H9 (cell line): ENCODE measurements at regions not wholly inside any gene's neighbourhood (a gene's known extent, or its start where the extent isn't known, plus 50 kb on each side); places are given as distances from the start of the nearest gene placed in this dataset.

Source experiments
- DNase-seq: peaks from one replicate; pipeline ENCODE4 v3.0.0-alpha.2; 2017
- H2AFZ ChIP-seq: one replicate; pipeline ENCODE4 v1.6.1; 2013; ENCODE audit warnings: mild to moderate bottlenecking, low read length, control low read depth, moderate library complexity
- H2AK5ac ChIP-seq: 2 replicates; pipeline ENCODE4 v1.6.1; 2013; ENCODE audit warnings: low read length, control low read depth, mixed read lengths; ENCODE audit not compliant: insufficient read length
- H2BK120ac ChIP-seq: one replicate; pipeline ENCODE4 v1.6.1; 2013; ENCODE audit warnings: low read depth, mild to moderate bottlenecking, low read length, control low read depth, inconsistent platforms; ENCODE audit not compliant: poor library complexity, severe bottlenecking
- H2BK12ac ChIP-seq: 2 replicates; pipeline ENCODE4 v1.6.1; 2013; ENCODE audit warnings: low read length, control low read depth, mixed read lengths, low read depth; ENCODE audit not compliant: insufficient read length
- H2BK15ac ChIP-seq: 2 replicates; pipeline ENCODE4 v1.6.1; 2013; ENCODE audit warnings: low read depth, low read length, control low read depth
- H2BK20ac ChIP-seq: one replicate; pipeline ENCODE4 v1.6.1; 2013; ENCODE audit warnings: low read depth, mild to moderate bottlenecking, low read length, control low read depth, inconsistent platforms; ENCODE audit not compliant: poor library complexity, severe bottlenecking
- H2BK5ac ChIP-seq: 2 replicates; pipeline ENCODE4 v1.6.1; 2013; ENCODE audit warnings: low read length, control low read depth, mixed read lengths; ENCODE audit not compliant: insufficient read length
- H3K14ac ChIP-seq: 2 replicates; pipeline ENCODE4 v1.6.1; 2013; ENCODE audit warnings: low read length, control low read depth; ENCODE audit not compliant: insufficient read depth
- H3K18ac ChIP-seq: 2 replicates; pipeline ENCODE4 v1.6.1; 2013; ENCODE audit warnings: low read depth, mild to moderate bottlenecking, mixed read lengths, low read length, control low read depth; ENCODE audit not compliant: insufficient read length
- H3K23ac ChIP-seq: 2 replicates; pipeline ENCODE4 v1.6.1; 2013; ENCODE audit warnings: low read length, control low read depth, mixed read lengths, low read depth; ENCODE audit not compliant: insufficient read length
- H3K23me2 ChIP-seq: 2 replicates; pipeline ENCODE4 v1.6.1; 2013; ENCODE audit warnings: low read depth, mild to moderate bottlenecking, mixed read lengths, low read length, control low read depth; ENCODE audit not compliant: insufficient read length, poor library complexity, severe bottlenecking
- H3K27ac ChIP-seq: 2 replicates; pipeline ENCODE4 v1.5.1; 2013; ENCODE audit warnings: low read length, control low read depth, mixed read lengths, low read depth; ENCODE audit not compliant: insufficient read length
- H3K27me3 ChIP-seq: 2 replicates; pipeline ENCODE4 v1.6.1; 2013; ENCODE audit warnings: low read length, control low read depth, inconsistent platforms; ENCODE audit not compliant: insufficient read depth
- H3K4ac ChIP-seq: 2 replicates; pipeline ENCODE4 v1.6.1; 2013; ENCODE audit warnings: low read depth, mild to moderate bottlenecking, control low read depth, inconsistent platforms, low read length, moderate library complexity
- H3K4me1 ChIP-seq: 2 replicates; pipeline ENCODE4 v1.6.1; 2013; ENCODE audit warnings: low read length, control low read depth, inconsistent platforms; ENCODE audit not compliant: insufficient read depth
- H3K4me2 ChIP-seq: 2 replicates; pipeline ENCODE4 v1.6.1; 2013; ENCODE audit warnings: low read length, control low read depth, mixed read lengths; ENCODE audit not compliant: insufficient read length, insufficient read depth
- H3K56ac ChIP-seq: 2 replicates; pipeline ENCODE4 v1.6.1; 2013; ENCODE audit warnings: low read depth, mild to moderate bottlenecking, mixed read lengths, low read length, control low read depth; ENCODE audit not compliant: insufficient read length
- H3K79me1 ChIP-seq: 2 replicates; pipeline ENCODE4 v1.6.1; 2013; ENCODE audit warnings: low read depth, mild to moderate bottlenecking, moderate library complexity, low read length, control low read depth, inconsistent platforms; ENCODE audit not compliant: insufficient read depth, poor library complexity, severe bottlenecking
- H3K79me2 ChIP-seq: 2 replicates; pipeline ENCODE4 v1.6.1; 2013; ENCODE audit warnings: low read length, control low read depth, inconsistent platforms; ENCODE audit not compliant: insufficient read depth
- H3K9ac ChIP-seq: 2 replicates; pipeline ENCODE4 v1.6.1; 2013; ENCODE audit warnings: low read length, control low read depth, mixed read lengths; ENCODE audit not compliant: insufficient read length; ENCODE audit errors: extremely low read depth
- H3K9me3 ChIP-seq: one replicate; pipeline ENCODE4 v1.6.1; 2013; ENCODE audit warnings: low read depth, low read length, inconsistent platforms; ENCODE audit not compliant: control insufficient read depth
- H3T11ph ChIP-seq: one replicate; pipeline ENCODE4 v1.6.1; 2013; ENCODE audit warnings: mild to moderate bottlenecking, low read length, control low read depth, inconsistent platforms
- H4K20me1 ChIP-seq: one replicate; pipeline ENCODE4 v1.6.1; 2013; ENCODE audit not compliant: control insufficient read depth, insufficient read length, insufficient read depth
- H4K5ac ChIP-seq: 2 replicates; pipeline ENCODE4 v1.6.1; 2013; ENCODE audit warnings: low read depth, mild to moderate bottlenecking, mixed read lengths, low read length, control low read depth; ENCODE audit not compliant: insufficient read length
- H4K8ac ChIP-seq: replicated peaks from 2 replicates; pipeline ENCODE4 v1.6.1; 2013; ENCODE audit warnings: low read length, control low read depth, mixed read lengths, low read depth; ENCODE audit not compliant: insufficient read length
- H4K91ac ChIP-seq: 2 replicates; pipeline ENCODE4 v1.6.1; 2013; ENCODE audit warnings: low read depth, mild to moderate bottlenecking, moderate library complexity, mixed read lengths, low read length, control low read depth; ENCODE audit not compliant: insufficient read length
- H3K27ac Mint-ChIP-seq, 3 experiments: 2 replicates in 2 of 3; 3 replicates in 1 of 3; pipeline ENCODE4 v1.8.0; 2020 to 2021; ENCODE audit warnings: mixed read lengths in 3 of 3, mild to moderate bottlenecking in 1 of 3, moderate library complexity in 1 of 3
- H3K27me3 Mint-ChIP-seq: 2 replicates; pipeline ENCODE4 v1.8.0; 2021; ENCODE audit warnings: low read depth, mild to moderate bottlenecking, moderate library complexity, mixed read lengths
- H3K36me3 Mint-ChIP-seq, 3 experiments: 2 replicates in 2 of 3; 3 replicates in 1 of 3; pipeline ENCODE4 v1.8.0; 2020 to 2021; ENCODE audit warnings: low read depth in 3 of 3, mixed read lengths in 3 of 3; ENCODE audit not compliant: insufficient read depth in 1 of 3
- H3K4me1 Mint-ChIP-seq, 2 experiments: 2 replicates each; pipeline ENCODE4 v1.8.0; 2020; ENCODE audit warnings: mixed read lengths in 2 of 2
- H3K4me3 Mint-ChIP-seq, 2 experiments: 2 replicates in 1 of 2; 3 replicates in 1 of 2; pipeline ENCODE4 v1.8.0; 2020 to 2021; ENCODE audit warnings: mild to moderate bottlenecking in 2 of 2, mixed read lengths in 2 of 2, moderate library complexity in 1 of 2
- H3K9me3 Mint-ChIP-seq, 2 experiments: 2 replicates in 1 of 2; 3 replicates in 1 of 2; pipeline ENCODE4 v1.8.0; 2020; ENCODE audit warnings: mild to moderate bottlenecking in 2 of 2, mixed read lengths in 2 of 2, moderate library complexity in 1 of 2
- CTCF ChIP-seq: fragments of 200-600 bp; sonication (generic); conservative IDR thresholded peaks from 3 replicates; pipeline ENCODE4 v1.8.0; 2021; ENCODE audit warnings: antibody characterized with exemption, mild to moderate bottlenecking
- WGBS: extraction: QIAGEN DNeasy Blood & Tissue Kit; methylation state at CpG from one replicate; pipeline ENCODE4 v1.1.7; 2013; ENCODE audit warnings: missing lambda C conversion rate, low lambda C conversion rate, mixed read lengths; ENCODE audit not compliant: insufficient read length; ENCODE audit errors: extremely low coverage; 5-methylcytosine and 5-hydroxymethylcytosine counted together

GRCh38 chr17:45645330-45645729 lies 138.8 kb upstream of the CRHR1 start:
- no peak overlapping the region for H3K4ac ChIP-seq
- no CpG with 5 or more reads among the region's 3 CpGs for WGBS
- no peak for DNase-seq
- no peak overlapping the region for H3T11ph ChIP-seq
- H3K23ac ChIP-seq = no peak overlapping the region
- H4K5ac ChIP-seq = no peak overlapping the region
- H2BK120ac ChIP-seq = no peak overlapping the region
- TF ChIP-seq CTCF = no peak
- H2AK5ac ChIP-seq = no peak overlapping the region
- Mint-ChIP-seq H3K36me3 (peaks cover 2 to 9% (median 3%) of the 10 kb centered on the region in 3 experiments; a peak in 5 of 7 replicates), H3K4me3 (no peak overlapping the region), H3K4me1 (peaks cover 16 to 18% of the 10 kb centered on the region in 2 experiments), H3K27ac (no peak overlapping the region), H3K9me3 (no peaks in the 10 kb centered on the region), H3K27me3 (no peaks in the 10 kb centered on the region; the same call in 1 of the 2 replicates)
- H4K8ac ChIP-seq = no peak overlapping the region
- no peak overlapping the region for H3K14ac ChIP-seq
- H3K79me2 ChIP-seq = 0 out of 2 replicates have a peak, but pooled peaks cover 1% of the 10 kb centered on the region
- no peak overlapping the region for H3K4me2 ChIP-seq
- no peak overlapping the region for H3K9ac ChIP-seq
- no peaks in the 10 kb centered on the region; the same call in 1 of the 2 replicates for H3K4me1 ChIP-seq
- no peak overlapping the region for H2BK5ac ChIP-seq
- H2BK20ac ChIP-seq = no peak overlapping the region
- no peak overlapping the region for H3K18ac ChIP-seq
- H4K91ac ChIP-seq = no peak overlapping the region
- H2BK15ac ChIP-seq = no peak overlapping the region
- no peak overlapping the region for H3K56ac ChIP-seq
- H3K79me1 ChIP-seq = no peaks in the 10 kb centered on the region
- H3K27me3 ChIP-seq = no peaks in the 10 kb centered on the region
- no peak overlapping the region for H3K27ac ChIP-seq
- no peaks in the 10 kb centered on the region for H3K23me2 ChIP-seq
- H4K20me1 ChIP-seq = no peaks in the 10 kb centered on the region
- H2AFZ ChIP-seq = no peak overlapping the region
- no peak overlapping the region for H2BK12ac ChIP-seq
- H3K9me3 ChIP-seq = no peaks in the 10 kb centered on the region
